PC-9 (cell line): ENCODE measurements at regions not wholly inside any gene's neighbourhood (a gene's known extent, or its start where the extent isn't known, plus 50 kb on each side); places are given as distances from the start of the nearest gene placed in this dataset.

Experiments
- EZH2 ChIP-seq: fragments of 200-600 bp; sonication (generic); IDR thresholded peaks from 2 replicates; pipeline ENCODE4 v1.8.0; 2017; ENCODE audit warnings: antibody characterized with exemption, low read depth
- TF ChIP-seq, protein P1 (sequence below): fragments of 200-600 bp; sonication (generic); conservative IDR thresholded peaks from 2 replicates; pipeline ENCODE4 v1.6.1; 2017; ENCODE audit warnings: mixed run types, antibody characterized with exemption, mild to moderate bottlenecking, moderate library complexity

DNA sequence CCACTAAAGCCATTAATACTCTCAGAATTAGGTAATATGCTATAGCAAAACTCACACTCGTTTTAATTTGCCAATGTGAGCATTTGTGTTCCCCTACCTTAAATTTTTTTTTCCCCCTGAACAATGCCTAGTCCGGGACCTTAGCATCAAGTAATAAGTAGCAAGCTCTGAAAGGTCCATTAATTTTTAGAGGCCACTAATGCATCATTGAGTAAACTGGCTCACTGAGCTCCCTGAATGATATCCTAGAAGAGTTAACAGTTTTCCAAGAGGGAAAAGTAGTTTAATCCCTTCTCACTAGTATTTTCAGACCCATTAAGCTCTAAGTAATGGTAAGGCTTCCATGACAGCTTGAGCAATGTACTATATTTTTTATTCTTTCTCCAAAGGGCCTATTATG lies 242.2 kb downstream of the MAT2B start:
- TF ChIP-seq, protein P1, sequence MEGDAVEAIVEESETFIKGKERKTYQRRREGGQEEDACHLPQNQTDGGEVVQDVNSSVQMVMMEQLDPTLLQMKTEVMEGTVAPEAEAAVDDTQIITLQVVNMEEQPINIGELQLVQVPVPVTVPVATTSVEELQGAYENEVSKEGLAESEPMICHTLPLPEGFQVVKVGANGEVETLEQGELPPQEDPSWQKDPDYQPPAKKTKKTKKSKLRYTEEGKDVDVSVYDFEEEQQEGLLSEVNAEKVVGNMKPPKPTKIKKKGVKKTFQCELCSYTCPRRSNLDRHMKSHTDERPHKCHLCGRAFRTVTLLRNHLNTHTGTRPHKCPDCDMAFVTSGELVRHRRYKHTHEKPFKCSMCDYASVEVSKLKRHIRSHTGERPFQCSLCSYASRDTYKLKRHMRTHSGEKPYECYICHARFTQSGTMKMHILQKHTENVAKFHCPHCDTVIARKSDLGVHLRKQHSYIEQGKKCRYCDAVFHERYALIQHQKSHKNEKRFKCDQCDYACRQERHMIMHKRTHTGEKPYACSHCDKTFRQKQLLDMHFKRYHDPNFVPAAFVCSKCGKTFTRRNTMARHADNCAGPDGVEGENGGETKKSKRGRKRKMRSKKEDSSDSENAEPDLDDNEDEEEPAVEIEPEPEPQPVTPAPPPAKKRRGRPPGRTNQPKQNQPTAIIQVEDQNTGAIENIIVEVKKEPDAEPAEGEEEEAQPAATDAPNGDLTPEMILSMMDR, result no peak
- no peak for TF ChIP-seq EZH2
